ENCODE measurements at regions not wholly inside any gene's neighbourhood (a gene's known extent, or its start where the extent isn't known, plus 50 kb on each side); places are given as distances from the start of the nearest gene placed in this dataset.

DNA sequence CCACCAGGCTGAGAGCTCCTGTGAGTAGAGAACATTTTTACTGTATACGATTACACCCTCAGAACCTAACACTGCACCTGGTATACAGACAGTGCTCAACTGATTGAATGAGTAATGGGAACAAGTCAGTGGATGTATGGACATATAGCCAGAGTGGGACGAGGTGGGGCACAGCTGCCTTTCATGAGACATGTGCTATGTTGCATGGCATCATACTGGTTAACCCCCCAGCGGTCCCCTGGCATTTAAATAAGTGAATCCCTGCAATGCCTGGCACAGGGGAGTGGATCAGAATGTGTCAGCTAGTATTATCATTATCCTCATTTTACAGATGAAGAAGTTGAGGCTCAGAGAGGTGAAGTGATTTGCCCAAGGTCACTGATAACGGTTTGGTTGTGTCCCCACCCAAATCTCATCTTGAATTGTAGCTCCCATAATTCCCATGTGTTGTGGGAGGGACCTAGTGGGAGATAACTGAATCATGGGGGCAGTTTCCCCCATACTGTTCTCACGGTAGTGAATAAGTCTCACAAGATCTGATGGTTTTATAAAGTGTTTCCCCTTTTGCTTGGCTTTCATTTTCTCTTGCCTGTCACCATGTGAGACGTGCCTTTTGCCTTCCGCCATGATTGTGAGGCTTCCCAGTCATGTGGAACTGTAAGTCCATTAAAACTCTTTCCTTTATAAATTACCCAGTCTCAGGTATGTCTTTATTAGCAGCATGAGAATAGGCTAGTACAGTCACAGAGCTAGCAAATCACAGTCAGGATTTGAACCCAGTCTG, 56.0 kb upstream of the ATP2B2 start:
- TF ChIP-seq, protein P1, sequence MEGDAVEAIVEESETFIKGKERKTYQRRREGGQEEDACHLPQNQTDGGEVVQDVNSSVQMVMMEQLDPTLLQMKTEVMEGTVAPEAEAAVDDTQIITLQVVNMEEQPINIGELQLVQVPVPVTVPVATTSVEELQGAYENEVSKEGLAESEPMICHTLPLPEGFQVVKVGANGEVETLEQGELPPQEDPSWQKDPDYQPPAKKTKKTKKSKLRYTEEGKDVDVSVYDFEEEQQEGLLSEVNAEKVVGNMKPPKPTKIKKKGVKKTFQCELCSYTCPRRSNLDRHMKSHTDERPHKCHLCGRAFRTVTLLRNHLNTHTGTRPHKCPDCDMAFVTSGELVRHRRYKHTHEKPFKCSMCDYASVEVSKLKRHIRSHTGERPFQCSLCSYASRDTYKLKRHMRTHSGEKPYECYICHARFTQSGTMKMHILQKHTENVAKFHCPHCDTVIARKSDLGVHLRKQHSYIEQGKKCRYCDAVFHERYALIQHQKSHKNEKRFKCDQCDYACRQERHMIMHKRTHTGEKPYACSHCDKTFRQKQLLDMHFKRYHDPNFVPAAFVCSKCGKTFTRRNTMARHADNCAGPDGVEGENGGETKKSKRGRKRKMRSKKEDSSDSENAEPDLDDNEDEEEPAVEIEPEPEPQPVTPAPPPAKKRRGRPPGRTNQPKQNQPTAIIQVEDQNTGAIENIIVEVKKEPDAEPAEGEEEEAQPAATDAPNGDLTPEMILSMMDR (IDR thresholded peaks at IDR 0.05; ENCODE audit: low read depth, low read length) = no peak
- in situ Hi-C loops (cut with HindIII; ENCODE audit: low sequenced_read_pairs) = no loop called here
- no peak overlapping the region for H3K4me3 ChIP-seq (ENCODE audit: low read depth, low read length)
- no peak for DNase-seq (ENCODE audit: low read depth, low spot score)

DNA sequence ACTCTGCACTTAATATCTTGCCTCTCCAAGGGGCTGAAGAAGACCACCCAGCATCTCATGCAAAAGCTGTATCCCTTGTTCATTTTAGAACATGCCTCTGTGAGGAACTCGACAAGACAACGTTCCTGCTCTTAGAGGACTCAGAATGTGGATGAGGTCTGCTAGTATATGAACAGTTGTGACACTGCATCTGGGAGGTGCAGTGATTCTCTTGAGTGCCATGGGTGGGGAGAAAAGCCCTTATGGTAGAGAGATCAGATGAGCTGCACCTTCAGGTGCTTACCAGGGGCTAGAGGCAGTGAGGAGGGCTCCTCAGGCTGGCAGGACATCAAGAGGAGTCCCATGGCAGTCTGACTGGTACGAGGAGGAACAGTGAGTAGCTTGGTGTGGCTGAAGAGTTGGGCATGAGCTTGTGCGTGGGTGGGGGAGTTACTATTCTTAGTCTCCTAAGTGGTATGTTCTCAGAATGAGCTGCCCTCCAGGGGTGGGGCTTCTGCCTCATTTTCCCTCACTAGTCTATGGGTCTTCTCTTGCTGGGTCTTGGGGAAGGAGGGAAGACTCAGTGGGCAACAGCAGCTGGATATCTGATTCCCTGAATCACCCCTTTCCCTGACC, 56.7 kb upstream of the ATP2B2 start:
- in situ Hi-C loops (cut with HindIII; ENCODE audit: low sequenced_read_pairs) = no loop called here
- TF ChIP-seq, protein P1 (IDR thresholded peaks at IDR 0.05; ENCODE audit: low read depth, low read length) = no peak
- no peak for DNase-seq (ENCODE audit: low read depth, low spot score)
- no peak overlapping the region for H3K4me3 ChIP-seq (ENCODE audit: low read depth, low read length)

DNA sequence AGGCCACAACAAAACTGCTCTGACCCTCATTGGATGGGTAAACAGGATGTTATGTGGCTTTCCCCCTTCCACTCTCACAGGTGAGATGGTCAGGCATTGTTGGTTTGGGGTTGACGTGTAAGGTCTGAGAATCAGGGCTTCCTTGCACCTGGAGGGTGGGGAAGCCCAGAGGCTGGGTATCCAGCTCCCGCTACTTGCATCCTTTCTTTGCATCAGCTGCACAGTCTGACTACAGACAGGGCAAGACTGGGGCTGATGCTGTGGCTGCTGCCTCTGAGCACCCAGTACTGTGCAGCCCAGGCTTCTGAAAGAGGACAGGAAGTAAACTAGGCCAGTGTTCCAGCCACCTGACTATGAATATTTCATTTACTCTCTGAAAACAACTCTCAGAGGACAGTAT, 58.0 kb upstream of the ATP2B2 start:
- in situ Hi-C loops (cut with HindIII; ENCODE audit: low sequenced_read_pairs) = no loop called here
- TF ChIP-seq, protein P1 (IDR thresholded peaks at IDR 0.05; ENCODE audit: low read depth, low read length) = no peak
- DNase-seq (ENCODE audit: low read depth, low spot score) = no peak
- H3K4me3 ChIP-seq (ENCODE audit: low read depth, low read length) = no peak overlapping the region

DNA sequence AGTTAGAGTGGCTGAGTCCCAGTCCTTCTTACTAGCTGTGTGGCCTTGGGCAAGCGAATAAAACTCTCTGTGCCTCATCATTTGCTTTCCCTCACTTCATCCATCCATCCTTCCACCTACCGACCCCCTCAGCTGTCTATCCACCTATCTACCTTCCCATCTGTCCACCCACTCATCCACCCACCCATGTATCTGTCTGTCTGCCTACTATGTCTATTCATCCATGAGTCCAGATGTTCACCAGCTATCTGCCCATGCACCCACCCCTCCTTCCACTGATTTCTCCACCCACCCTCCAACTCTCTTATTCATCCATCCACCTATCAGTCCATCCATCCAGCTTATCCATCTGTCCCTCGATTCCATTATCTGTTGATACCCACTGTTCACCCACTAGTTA, 60.4 kb upstream of the ATP2B2 start:
- DNase-seq (ENCODE audit: low read depth, low spot score) = no peak
- in situ Hi-C loops (cut with HindIII; ENCODE audit: low sequenced_read_pairs) = no loop called here
- TF ChIP-seq, protein P1 (IDR thresholded peaks at IDR 0.05; ENCODE audit: low read depth, low read length) = no peak
- H3K4me3 ChIP-seq (ENCODE audit: low read depth, low read length) = no peak overlapping the region

DNA sequence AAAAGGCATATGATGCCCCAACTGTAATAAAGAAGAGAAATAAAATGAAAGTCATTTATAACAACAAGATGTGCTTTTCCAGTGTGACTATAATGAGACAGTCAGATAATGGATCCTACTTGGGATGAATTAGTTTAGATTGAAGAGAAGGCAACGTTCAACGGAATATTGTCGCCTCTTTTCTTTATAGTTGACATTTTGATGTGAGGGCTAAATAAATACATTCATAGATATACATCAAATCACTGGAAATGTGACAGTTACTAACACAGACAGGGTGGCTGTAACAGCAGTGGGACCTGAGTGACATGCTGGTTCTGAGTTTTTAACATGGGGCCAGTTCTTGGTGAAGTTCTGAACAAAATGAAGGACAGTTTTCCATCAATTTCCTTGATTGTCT, 61.1 kb upstream of the ATP2B2 start:
- TF ChIP-seq, protein P1 (IDR thresholded peaks at IDR 0.05; ENCODE audit: low read depth, low read length) = no peak
- in situ Hi-C loops (cut with HindIII; ENCODE audit: low sequenced_read_pairs) = no loop called here
- no peak overlapping the region for H3K4me3 ChIP-seq (ENCODE audit: low read depth, low read length)
- no peak for DNase-seq (ENCODE audit: low read depth, low spot score)

DNA sequence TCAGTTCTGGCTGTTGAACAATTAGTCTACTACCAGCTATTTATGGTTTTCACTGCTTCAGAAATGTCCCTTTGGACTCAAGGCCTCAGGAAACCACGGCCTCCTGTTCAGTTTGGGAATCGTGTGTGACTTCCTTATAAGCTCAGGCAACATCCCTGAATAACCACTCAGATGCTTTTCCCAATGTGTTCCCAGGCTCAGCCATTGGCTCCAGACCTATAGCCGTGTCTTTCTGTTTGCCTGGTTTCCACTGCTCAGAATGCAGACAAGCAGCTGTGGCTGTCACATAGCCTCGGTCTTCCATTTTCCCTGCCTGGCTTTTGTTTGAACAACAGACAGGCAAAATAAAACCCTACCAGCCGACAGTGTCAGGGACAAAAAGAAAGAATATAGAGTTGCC, 63.2 kb upstream of the ATP2B2 start:
- TF ChIP-seq, protein P1 (IDR thresholded peaks at IDR 0.05; ENCODE audit: low read depth, low read length) = no peak
- H3K4me3 ChIP-seq (ENCODE audit: low read depth, low read length) = no peak overlapping the region
- DNase-seq (ENCODE audit: low read depth, low spot score) = no peak
- in situ Hi-C loops (cut with HindIII; ENCODE audit: low sequenced_read_pairs) = no loop called here
